ENCODE measurements at regions not wholly inside any gene's neighbourhood (a gene's known extent, or its start where the extent isn't known, plus 50 kb on each side); places are given as distances from the start of the nearest gene placed in this dataset.

DNA sequence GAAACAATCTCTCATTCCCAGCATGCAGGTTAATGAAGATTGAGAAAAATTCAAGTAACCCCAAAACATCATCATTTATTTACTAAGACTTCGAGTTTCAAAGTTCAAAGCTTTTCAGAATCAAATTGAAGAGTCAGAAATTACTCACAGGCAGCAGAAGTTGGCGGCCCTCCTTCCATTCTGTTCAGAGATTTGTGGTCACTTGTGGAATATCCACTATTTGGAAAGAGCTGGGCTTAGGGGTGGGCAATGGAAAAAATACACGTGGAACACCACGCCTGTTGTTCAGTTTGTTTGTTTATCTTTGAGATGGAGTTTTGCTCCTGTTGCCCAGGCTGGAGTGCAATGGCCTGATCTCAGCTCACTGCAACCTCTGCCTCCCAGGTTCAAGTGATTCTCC lies 108.6 kb upstream of the NAA20 start:
- H3K9ac ChIP-seq (ENCODE audit: insufficient read depth, low read length) = no peak overlapping the region
- H4K20me1 ChIP-seq (ENCODE audit: control insufficient read depth, extremely low read depth, insufficient read depth, low read length) = no peaks in the 10 kb centered on the region
- H3K79me2 ChIP-seq (ENCODE audit: control insufficient read depth, insufficient read depth, low read length) = no peaks in the 10 kb centered on the region
- H3K4me3 ChIP-seq (replicated peaks in 1 of 4; ENCODE audit: control extremely low read depth in 1 of 4, insufficient read depth in 1 of 4, low read depth in 3 of 4, low read length in 4 of 4) = no peak overlapping the region
- no peak overlapping the region for H3K4me2 ChIP-seq (ENCODE audit: extremely low read depth, insufficient read depth, low read length)
- H3K9me3 ChIP-seq (ENCODE audit: control insufficient read depth, insufficient read depth, low read depth, low read length) = no peaks in the 10 kb centered on the region
- H3K4me1 ChIP-seq (ENCODE audit: control insufficient read depth, extremely low read depth, insufficient read depth, low read length) = peaks cover 4% of the 10 kb centered on the region
- no peak for DNase-seq (ENCODE audit: low read depth in 2 of 2)
- no peak overlapping the region for H3K27ac ChIP-seq (ENCODE audit: insufficient read depth, low read length)
- TF ChIP-seq, protein P1, sequence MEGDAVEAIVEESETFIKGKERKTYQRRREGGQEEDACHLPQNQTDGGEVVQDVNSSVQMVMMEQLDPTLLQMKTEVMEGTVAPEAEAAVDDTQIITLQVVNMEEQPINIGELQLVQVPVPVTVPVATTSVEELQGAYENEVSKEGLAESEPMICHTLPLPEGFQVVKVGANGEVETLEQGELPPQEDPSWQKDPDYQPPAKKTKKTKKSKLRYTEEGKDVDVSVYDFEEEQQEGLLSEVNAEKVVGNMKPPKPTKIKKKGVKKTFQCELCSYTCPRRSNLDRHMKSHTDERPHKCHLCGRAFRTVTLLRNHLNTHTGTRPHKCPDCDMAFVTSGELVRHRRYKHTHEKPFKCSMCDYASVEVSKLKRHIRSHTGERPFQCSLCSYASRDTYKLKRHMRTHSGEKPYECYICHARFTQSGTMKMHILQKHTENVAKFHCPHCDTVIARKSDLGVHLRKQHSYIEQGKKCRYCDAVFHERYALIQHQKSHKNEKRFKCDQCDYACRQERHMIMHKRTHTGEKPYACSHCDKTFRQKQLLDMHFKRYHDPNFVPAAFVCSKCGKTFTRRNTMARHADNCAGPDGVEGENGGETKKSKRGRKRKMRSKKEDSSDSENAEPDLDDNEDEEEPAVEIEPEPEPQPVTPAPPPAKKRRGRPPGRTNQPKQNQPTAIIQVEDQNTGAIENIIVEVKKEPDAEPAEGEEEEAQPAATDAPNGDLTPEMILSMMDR (conservative IDR thresholded peaks at IDR 0.05 in 1 of 2, IDR thresholded peaks at IDR 0.05 in 1 of 2; ENCODE audit: low read depth in 1 of 2, low read length in 2 of 2) = no peak
- no peak for TF ChIP-seq EZH2 (IDR thresholded peaks at IDR 0.05; ENCODE audit: low read length, missing control alignments)
- H2AFZ ChIP-seq (ENCODE audit: low read length) = no peak overlapping the region
- H3K36me3 ChIP-seq (ENCODE audit: control insufficient read depth, insufficient read depth, low read length) = no peaks in the 10 kb centered on the region
- H3K27me3 ChIP-seq (ENCODE audit: control insufficient read depth, insufficient read depth, low read length) = no peaks in the 10 kb centered on the region

DNA sequence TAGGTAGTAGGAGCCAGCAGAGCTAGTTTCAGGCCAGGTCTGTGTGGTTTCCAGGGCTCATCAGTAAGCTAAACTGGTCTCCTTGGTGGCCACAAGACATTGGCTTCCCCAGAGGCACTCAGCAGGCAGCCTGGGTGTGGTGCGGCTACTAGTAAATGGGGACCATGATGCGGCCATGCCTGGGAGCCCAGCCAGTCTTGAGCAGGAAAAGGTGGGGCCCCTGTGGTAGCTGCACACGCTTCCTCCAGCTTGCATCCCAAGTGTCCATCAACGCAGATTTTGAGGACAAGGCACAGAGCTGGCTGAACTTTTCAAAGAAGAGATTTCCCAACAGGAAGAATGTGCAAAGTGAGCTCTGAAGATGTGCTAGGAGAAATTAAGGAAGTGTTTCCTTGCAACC lies 107.4 kb upstream of the NAA20 start:
- no peak for DNase-seq (ENCODE audit: low read depth in 2 of 2)
- Histone ChIP-seq H3K36me3 (ENCODE audit: control insufficient read depth, insufficient read depth, low read length) (no peaks in the 10 kb centered on the region), H3K4me1 (ENCODE audit: control insufficient read depth, extremely low read depth, insufficient read depth, low read length) (peaks cover 2% of the 10 kb centered on the region), H3K79me2 (ENCODE audit: control insufficient read depth, insufficient read depth, low read length) (no peaks in the 10 kb centered on the region), H3K9me3 (ENCODE audit: control insufficient read depth, insufficient read depth, low read depth, low read length) (no peaks in the 10 kb centered on the region), H3K4me2 (ENCODE audit: extremely low read depth, insufficient read depth, low read length) (no peak overlapping the region), H3K9ac (ENCODE audit: insufficient read depth, low read length) (no peak overlapping the region), H2AFZ (ENCODE audit: low read length) (no peak overlapping the region), H3K27me3 (ENCODE audit: control insufficient read depth, insufficient read depth, low read length) (no peaks in the 10 kb centered on the region), H4K20me1 (ENCODE audit: control insufficient read depth, extremely low read depth, insufficient read depth, low read length) (no peaks in the 10 kb centered on the region), H3K4me3 (replicated peaks in 1 of 4; ENCODE audit: control extremely low read depth in 1 of 4, insufficient read depth in 1 of 4, low read depth in 3 of 4, low read length in 4 of 4) (no peak overlapping the region), H3K27ac (ENCODE audit: insufficient read depth, low read length) (no peak overlapping the region)
- TF ChIP-seq EZH2 (IDR thresholded peaks at IDR 0.05; ENCODE audit: low read length, missing control alignments) = no peak
- TF ChIP-seq, protein P1 (conservative IDR thresholded peaks at IDR 0.05 in 1 of 2, IDR thresholded peaks at IDR 0.05 in 1 of 2; ENCODE audit: low read depth in 1 of 2, low read length in 2 of 2) = no peak

DNA sequence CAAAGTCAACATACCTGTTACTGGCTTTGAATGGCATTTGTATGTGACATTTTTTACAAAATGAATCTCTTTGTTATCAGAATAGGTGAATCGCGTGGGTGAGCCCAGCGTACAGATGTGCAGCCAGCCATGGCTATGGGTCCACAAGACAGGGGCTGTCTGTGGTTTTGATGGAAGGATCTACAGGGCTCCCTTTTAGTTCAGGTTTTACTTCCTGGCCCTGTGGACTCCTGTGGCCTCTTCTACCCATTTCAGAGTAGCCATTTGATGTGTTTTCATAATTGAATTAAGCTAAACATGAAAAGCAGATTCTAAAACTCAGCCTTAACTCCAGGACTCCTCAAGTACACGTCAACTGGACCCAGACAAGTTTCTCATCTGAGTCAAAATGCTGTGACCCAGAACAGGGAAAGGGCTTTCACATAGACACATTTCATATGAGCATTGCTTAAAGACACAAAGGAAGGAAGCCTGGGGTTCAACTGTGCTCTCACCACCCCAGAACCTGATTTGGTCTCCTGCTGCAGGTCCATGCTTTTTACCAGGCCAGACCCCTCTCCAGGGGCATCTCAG lies 105.3 kb upstream of the NAA20 start:
- no peak for DNase-seq (ENCODE audit: low read depth in 2 of 2)
- Histone ChIP-seq H2AFZ (ENCODE audit: low read length) (no peak overlapping the region), H3K4me1 (ENCODE audit: control insufficient read depth, extremely low read depth, insufficient read depth, low read length) (peaks cover 5% of the 10 kb centered on the region), H3K79me2 (ENCODE audit: control insufficient read depth, insufficient read depth, low read length) (no peaks in the 10 kb centered on the region), H3K27ac (ENCODE audit: insufficient read depth, low read length) (no peak overlapping the region), H3K36me3 (ENCODE audit: control insufficient read depth, insufficient read depth, low read length) (no peaks in the 10 kb centered on the region), H3K4me2 (ENCODE audit: extremely low read depth, insufficient read depth, low read length) (no peak overlapping the region), H4K20me1 (ENCODE audit: control insufficient read depth, extremely low read depth, insufficient read depth, low read length) (no peaks in the 10 kb centered on the region), H3K9ac (ENCODE audit: insufficient read depth, low read length) (no peak overlapping the region), H3K27me3 (ENCODE audit: control insufficient read depth, insufficient read depth, low read length) (no peaks in the 10 kb centered on the region), H3K4me3 (replicated peaks in 1 of 4; ENCODE audit: control extremely low read depth in 1 of 4, insufficient read depth in 1 of 4, low read depth in 3 of 4, low read length in 4 of 4) (no peak overlapping the region), H3K9me3 (ENCODE audit: control insufficient read depth, insufficient read depth, low read depth, low read length) (no peaks in the 10 kb centered on the region)
- TF ChIP-seq, protein P1 (conservative IDR thresholded peaks at IDR 0.05 in 1 of 2, IDR thresholded peaks at IDR 0.05 in 1 of 2; ENCODE audit: low read depth in 1 of 2, low read length in 2 of 2) = no peak
- TF ChIP-seq EZH2 (IDR thresholded peaks at IDR 0.05; ENCODE audit: low read length, missing control alignments) = no peak
